ENCODE measurements at regions not wholly inside any gene's neighbourhood (a gene's known extent, or its start where the extent isn't known, plus 50 kb on each side); places are given as distances from the start of the nearest gene placed in this dataset.

- no peak for DNase-seq (ENCODE audit: low spot score)
Measured at GRCh38 chr12:67589078-67589477, 59.5 kb upstream of the DYRK2 start.

- DNase-seq (ENCODE audit: low spot score), result peak; percentile 17
Measured at GRCh38 chr12:67590149-67590790, 58.3 kb upstream of the DYRK2 start.

GRCh38 chr12:67592228-67593011, 56.1 kb upstream of the DYRK2 start:
- no peak for DNase-seq (ENCODE audit: low spot score)

GRCh38 chr12:67593041-67593440, 55.5 kb upstream of the DYRK2 start:
- DNase-seq (ENCODE audit: low spot score), result no peak

GRCh38 chr12:67593461-67594330, 54.8 kb upstream of the DYRK2 start:
- no peak for DNase-seq (ENCODE audit: low spot score)

GRCh38 chr12:67594888-67595287, 53.7 kb upstream of the DYRK2 start:
- DNase-seq (ENCODE audit: low spot score), result peak; percentile 47

GRCh38 chr12:67595365-67595764, 53.2 kb upstream of the DYRK2 start:
- no peak for DNase-seq (ENCODE audit: low spot score)

- peak; percentile 44 for DNase-seq (ENCODE audit: low spot score)
Measured at GRCh38 chr12:67598598-67598997, 49.9 kb upstream of the DYRK2 start.
